Vagina (tissue), 2 donors: ENCODE measurements at regions not wholly inside any gene's neighbourhood (a gene's known extent, or its start where the extent isn't known, plus 50 kb on each side); places are given as distances from the start of the nearest gene placed in this dataset.

ENCODE experiments used
- DNase-seq, 2 donors: peaks; one replicate each; pipeline ENCODE4 v3.0.0-alpha.2; 2017; ENCODE audit errors: extremely low spot score in 2 of 2
- H3K27ac ChIP-seq: fragments of 200-600 bp; sonication (generic); one replicate; pipeline ENCODE4 v1.5.1; 2019
- H3K27me3 ChIP-seq: fragments of 200-600 bp; sonication (generic); one replicate; pipeline ENCODE4 v1.5.1; 2019
- H3K36me3 ChIP-seq, 2 donors: fragments of 200-600 bp; sonication (generic); one replicate each; pipeline ENCODE4 v1.5.1; 2017 to 2019
- H3K4me1 ChIP-seq: fragments of 200-600 bp; sonication (generic); one replicate; pipeline ENCODE4 v1.5.1; 2019
- H3K4me3 ChIP-seq, 2 donors: fragments of 200-600 bp; sonication (generic); 1 replicate in 1 of 2; 2 replicates in 1 of 2; pipeline ENCODE4 v1.5.1; 2016 to 2019
- H3K9me3 ChIP-seq: fragments of 200-600 bp; sonication (generic); one replicate; pipeline ENCODE4 v1.5.1; 2019
- POLR2A ChIP-seq, 2 donors: fragments of 450-650 bp; IDR thresholded peaks; one replicate each; pipeline ENCODE4 v1.6.1; 2017; ENCODE audit warnings: antibody characterized with exemption in 2 of 2, mild to moderate bottlenecking in 2 of 2, moderate library complexity in 2 of 2
- POLR2AphosphoS5 ChIP-seq, 2 donors: sonication (generic); formaldehyde crosslinking; IDR thresholded peaks; one replicate each; pipeline ENCODE4 v1.9.0; 2017; ENCODE audit warnings: antibody characterized with exemption in 2 of 2, mild to moderate bottlenecking in 2 of 2, low read depth in 1 of 2; ENCODE audit not compliant: insufficient read depth in 1 of 2
- intact Hi-C: fragments of 100-400 bp; cut with DNase I; formaldehyde crosslinking; loops from one replicate; pipeline ENCODE4 v1.15.1; 2023
- TF ChIP-seq, protein P1 (sequence below), 3 experiments: fragments of 450-650 bp in 2 of 3; fragments of 200-600 bp in 1 of 3; sonication (generic) in 1 of 3; IDR thresholded peaks; one replicate each; pipeline ENCODE4 v1.5.1; 2017 to 2019; ENCODE audit warnings: antibody characterized with exemption in 3 of 3, mild to moderate bottlenecking in 2 of 3, moderate library complexity in 2 of 3

DNA sequence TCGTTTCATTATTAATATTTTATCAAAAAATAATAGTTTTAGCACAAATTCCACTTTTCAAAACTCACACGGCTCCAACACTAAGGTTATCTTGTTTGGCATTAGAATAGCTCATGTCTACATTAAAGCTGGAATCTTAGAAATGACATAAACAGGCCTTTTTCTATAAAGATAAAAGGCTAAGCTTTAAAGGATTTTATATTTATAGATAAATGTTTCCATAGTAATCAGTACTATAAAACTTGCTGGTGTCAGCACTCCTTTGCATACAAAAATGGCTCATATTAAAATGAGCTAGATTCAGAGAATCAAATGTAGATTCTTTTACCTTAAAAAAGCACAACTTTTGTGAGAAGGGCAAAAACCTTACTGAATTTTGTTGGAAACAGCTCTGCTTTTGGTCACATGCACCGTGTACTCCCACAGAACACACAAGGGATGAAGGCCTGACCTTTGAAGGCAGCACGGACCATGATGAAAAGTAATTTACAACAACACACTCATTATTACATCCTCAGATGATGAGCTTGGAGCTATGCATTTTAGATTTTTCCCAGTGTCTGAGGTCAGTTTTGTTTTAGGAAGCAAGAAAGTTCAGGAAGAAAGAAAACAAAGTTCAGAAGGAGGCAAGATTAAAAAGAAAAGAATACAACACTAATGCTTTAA lies 202.8 kb downstream of the BCAT1 start:
- intact Hi-C loops, result no loop called here

DNA sequence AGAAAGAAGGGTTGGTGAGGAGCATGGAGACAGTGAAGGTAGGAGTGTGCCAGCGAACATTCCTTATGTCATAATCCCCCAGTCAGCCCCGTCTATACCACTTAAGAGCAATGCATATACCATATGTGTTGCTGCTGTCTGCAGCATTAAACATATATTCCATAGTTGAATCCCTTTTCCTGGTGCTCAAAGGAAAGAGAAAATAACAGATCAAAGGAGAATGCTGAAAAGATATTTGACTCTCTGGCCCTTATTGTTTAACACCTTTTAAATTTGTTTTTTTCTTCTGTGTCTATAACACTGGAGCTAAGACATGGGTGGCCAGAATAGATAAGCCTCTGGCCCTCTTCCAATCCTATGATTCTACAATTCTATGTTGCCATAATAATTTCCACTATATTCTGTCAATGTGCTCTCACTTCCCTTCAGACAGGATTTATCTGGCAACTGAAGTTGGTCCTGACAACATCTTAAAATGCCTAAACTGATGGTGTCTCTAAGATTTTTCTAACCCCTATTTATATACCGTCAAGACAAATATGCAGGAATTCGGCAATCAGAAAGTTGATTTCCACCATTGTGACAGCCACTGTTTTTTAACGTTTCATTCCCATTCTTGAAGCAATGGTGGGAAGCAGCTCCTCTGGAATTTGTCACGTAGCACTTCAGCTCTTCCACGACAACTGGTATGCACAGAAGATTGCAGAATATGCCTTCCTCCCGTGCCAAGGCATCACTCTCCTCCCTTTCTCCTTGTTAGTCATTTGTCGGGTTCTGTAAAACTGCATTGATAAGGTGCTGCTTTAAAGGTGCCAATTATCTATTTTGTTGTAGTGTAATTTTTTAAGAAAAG lies 204.7 kb downstream of the BCAT1 start:
- H3K36me3 ChIP-seq, result no peaks in the 10 kb centered on the region
- H3K4me1 ChIP-seq, result no peaks in the 10 kb centered on the region
- H3K27ac ChIP-seq, result no peak overlapping the region
- intact Hi-C loops, result no loop called here
- DNase-seq, result no peak
- H3K27me3 ChIP-seq, result no peaks in the 10 kb centered on the region
- no peaks in the 10 kb centered on the region for H3K9me3 ChIP-seq
- no peak overlapping the region for H3K4me3 ChIP-seq
- TF ChIP-seq, protein P1, sequence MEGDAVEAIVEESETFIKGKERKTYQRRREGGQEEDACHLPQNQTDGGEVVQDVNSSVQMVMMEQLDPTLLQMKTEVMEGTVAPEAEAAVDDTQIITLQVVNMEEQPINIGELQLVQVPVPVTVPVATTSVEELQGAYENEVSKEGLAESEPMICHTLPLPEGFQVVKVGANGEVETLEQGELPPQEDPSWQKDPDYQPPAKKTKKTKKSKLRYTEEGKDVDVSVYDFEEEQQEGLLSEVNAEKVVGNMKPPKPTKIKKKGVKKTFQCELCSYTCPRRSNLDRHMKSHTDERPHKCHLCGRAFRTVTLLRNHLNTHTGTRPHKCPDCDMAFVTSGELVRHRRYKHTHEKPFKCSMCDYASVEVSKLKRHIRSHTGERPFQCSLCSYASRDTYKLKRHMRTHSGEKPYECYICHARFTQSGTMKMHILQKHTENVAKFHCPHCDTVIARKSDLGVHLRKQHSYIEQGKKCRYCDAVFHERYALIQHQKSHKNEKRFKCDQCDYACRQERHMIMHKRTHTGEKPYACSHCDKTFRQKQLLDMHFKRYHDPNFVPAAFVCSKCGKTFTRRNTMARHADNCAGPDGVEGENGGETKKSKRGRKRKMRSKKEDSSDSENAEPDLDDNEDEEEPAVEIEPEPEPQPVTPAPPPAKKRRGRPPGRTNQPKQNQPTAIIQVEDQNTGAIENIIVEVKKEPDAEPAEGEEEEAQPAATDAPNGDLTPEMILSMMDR (IDR thresholded peaks at IDR 0.05), result no peak
- TF ChIP-seq POLR2A (IDR thresholded peaks at IDR 0.05) (no peak), POLR2AphosphoS5 (IDR thresholded peaks at IDR 0.05; ENCODE audit: insufficient read depth in 1 of 2, low read depth in 1 of 2) (no peak)

More for the DNA sequence above, 202.8 kb downstream of the BCAT1 start:
- H3K4me1 ChIP-seq, result no peaks in the 10 kb centered on the region
- no peak for TF ChIP-seq POLR2AphosphoS5 (IDR thresholded peaks at IDR 0.05; ENCODE audit: insufficient read depth in 1 of 2, low read depth in 1 of 2)
- TF ChIP-seq, protein P1 (IDR thresholded peaks at IDR 0.05), result no peak
- no peak for TF ChIP-seq POLR2A (IDR thresholded peaks at IDR 0.05)
- H3K4me3 ChIP-seq, result no peak overlapping the region
- no peaks in the 10 kb centered on the region for H3K27me3 ChIP-seq
- H3K27ac ChIP-seq, result no peak overlapping the region
- no peak for DNase-seq
- H3K9me3 ChIP-seq, result no peaks in the 10 kb centered on the region
- H3K36me3 ChIP-seq, result no peaks in the 10 kb centered on the region

DNA sequence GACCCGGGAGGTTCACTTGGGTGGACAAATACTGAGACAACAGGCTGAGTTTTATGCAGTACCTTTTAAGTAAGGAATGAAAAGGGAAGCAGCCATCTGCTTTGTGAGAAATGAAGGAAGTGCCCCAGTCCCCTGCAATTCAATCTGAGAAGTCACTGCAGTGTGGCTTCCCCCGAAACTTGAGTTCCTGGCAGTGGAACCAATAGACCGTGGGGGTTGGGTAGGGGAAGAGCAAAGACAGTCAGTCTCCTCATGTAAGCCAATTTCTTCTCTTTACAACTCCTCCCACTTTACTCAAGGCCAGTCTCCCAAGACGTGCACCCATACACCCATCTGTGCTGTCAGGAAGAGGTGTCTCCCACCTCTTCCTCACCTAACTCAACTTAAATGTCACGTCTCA lies 206.5 kb downstream of the BCAT1 start:
- H3K9me3 ChIP-seq, result no peaks in the 10 kb centered on the region
- no peak for DNase-seq
- no peak overlapping the region for H3K4me3 ChIP-seq
- H3K27ac ChIP-seq, result no peak overlapping the region
- no peak for TF ChIP-seq POLR2AphosphoS5 (IDR thresholded peaks at IDR 0.05; ENCODE audit: insufficient read depth in 1 of 2, low read depth in 1 of 2)
- no peak for TF ChIP-seq POLR2A (IDR thresholded peaks at IDR 0.05)
- TF ChIP-seq, protein P1 (IDR thresholded peaks at IDR 0.05), result no peak
- no peaks in the 10 kb centered on the region for H3K36me3 ChIP-seq
- no peaks in the 10 kb centered on the region for H3K27me3 ChIP-seq
- intact Hi-C loops, result no loop called here
- no peaks in the 10 kb centered on the region for H3K4me1 ChIP-seq

DNA sequence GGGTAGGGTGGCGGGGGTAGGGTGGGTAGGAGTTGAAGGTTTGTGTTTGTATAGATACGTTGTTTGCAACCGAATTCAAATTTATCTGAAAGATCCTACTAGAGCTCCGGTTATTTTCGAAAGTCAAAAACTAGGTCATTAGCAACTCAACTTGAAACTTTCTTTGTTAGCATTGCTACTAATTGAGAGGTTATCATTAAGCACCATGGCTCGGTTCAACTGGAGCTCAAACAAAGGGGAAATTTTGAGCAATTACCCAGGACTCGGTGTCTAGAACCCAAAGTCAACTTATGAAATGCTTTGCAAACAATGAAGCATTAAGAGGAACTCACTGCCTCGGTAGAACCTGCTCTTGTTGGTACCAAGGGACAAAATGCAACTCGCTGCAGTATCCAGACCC lies 207.7 kb downstream of the BCAT1 start:
- H3K4me3 ChIP-seq, result no peak overlapping the region
- TF ChIP-seq, protein P1 (IDR thresholded peaks at IDR 0.05), result no peak
- TF ChIP-seq POLR2AphosphoS5 (IDR thresholded peaks at IDR 0.05; ENCODE audit: insufficient read depth in 1 of 2, low read depth in 1 of 2), result no peak
- no peak for TF ChIP-seq POLR2A (IDR thresholded peaks at IDR 0.05)
- no peaks in the 10 kb centered on the region for H3K36me3 ChIP-seq
- DNase-seq, result no peak
- no peaks in the 10 kb centered on the region for H3K9me3 ChIP-seq
- H3K27ac ChIP-seq, result no peak overlapping the region
- no peaks in the 10 kb centered on the region for H3K27me3 ChIP-seq
- H3K4me1 ChIP-seq, result no peaks in the 10 kb centered on the region
- intact Hi-C loops, result no loop called here
